Coronary artery (tissue), 2 donors: ENCODE measurements at regions not wholly inside any gene's neighbourhood (a gene's known extent, or its start where the extent isn't known, plus 50 kb on each side); places are given as distances from the start of the nearest gene placed in this dataset.
"Not testable (repeated sequence)": the region's sequence is repeated elsewhere in the genome, so short reads cannot be mapped to it uniquely, and the experiment has no call there.

Experiments used
- DNase-seq: peaks from one replicate; pipeline ENCODE4 v3.0.0-alpha.2; 2017; ENCODE audit warnings: low spot score
- H3K27ac ChIP-seq, 2 donors: fragments of 200-600 bp; sonication (generic); one replicate each; pipeline ENCODE4 v1.5.1; 2016 to 2019
- H3K4me3 ChIP-seq: fragments of 200-600 bp; sonication (generic); 2 replicates; pipeline ENCODE4 v1.5.1; 2016; ENCODE audit warnings: mild to moderate bottlenecking, moderate library complexity
- CTCF ChIP-seq: fragments of 200-600 bp; sonication (generic); IDR thresholded peaks from one replicate; pipeline ENCODE4 v1.5.1; 2019; ENCODE audit warnings: antibody characterized with exemption

GRCh38 chr5:18652404-18653215 lies 1018.4 kb downstream of the TAF11L14 start:
- Histone ChIP-seq H3K4me3 (no peak overlapping the region), H3K27ac (no peak overlapping the region)
- no peak for DNase-seq
- no peak for TF ChIP-seq CTCF

- no peak for TF ChIP-seq CTCF
Measured at GRCh38 chr5:18653216-18653752, 1019.0 kb downstream of the TAF11L14 start.

GRCh38 chr5:18660511-18660910 lies 1026.3 kb downstream of the TAF11L14 start:
- H3K4me3 ChIP-seq: no peak overlapping the region
- DNase-seq: no peak
- TF ChIP-seq CTCF: no peak
- no peak overlapping the region for H3K27ac ChIP-seq

More at GRCh38 chr5:18653216-18653752, 1019.0 kb downstream of the TAF11L14 start:
- H3K27ac ChIP-seq: no peak overlapping the region
- no peak for DNase-seq
- H3K4me3 ChIP-seq: no peak overlapping the region

DNA sequence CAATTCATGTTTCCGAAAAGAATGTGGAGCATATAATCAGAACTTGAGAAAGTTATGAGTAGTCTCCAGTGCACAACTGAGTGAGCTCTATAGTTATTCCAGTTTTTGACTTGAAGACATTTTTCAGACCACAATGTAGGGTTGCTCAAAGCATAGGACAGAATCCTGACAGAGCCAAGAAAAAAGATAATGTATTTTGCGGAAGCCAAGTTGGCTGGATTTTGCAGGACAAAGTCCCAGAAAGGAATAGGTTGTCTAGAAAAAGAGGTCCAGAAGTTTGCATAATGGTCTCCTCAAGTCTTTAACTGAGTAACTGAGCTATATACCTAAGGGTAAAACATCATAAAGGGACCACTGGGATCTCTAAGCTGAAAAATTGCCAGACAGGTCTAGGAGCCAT lies 1028.0 kb downstream of the TAF11L14 start:
- Histone ChIP-seq H3K4me3 (no peak overlapping the region), H3K27ac (no peak overlapping the region)
- no peak for TF ChIP-seq CTCF
- no peak for DNase-seq

DNA sequence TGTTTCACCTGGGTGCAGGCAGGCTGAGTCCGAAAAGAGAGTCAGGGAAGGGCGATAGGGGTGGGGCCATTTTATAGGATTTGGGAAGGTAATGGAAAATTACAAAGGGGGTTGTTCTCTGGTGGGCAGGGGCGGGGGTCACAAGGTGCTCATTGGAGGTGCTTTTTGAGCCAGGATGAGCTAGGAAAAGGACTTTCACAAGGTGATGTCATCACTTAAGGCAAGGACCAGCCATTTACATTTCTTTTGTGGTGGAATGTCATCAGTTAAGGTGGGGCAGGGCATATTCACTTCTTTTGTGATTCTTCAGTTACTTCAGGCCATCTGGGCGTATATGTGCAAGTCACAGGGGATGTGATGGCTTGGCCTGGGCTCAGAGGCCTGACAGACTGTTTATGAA lies 1040.0 kb downstream of the TAF11L14 start:
- H3K27ac ChIP-seq, H3K4me3 ChIP-seq, DNase-seq: not testable (repeated sequence)

DNA sequence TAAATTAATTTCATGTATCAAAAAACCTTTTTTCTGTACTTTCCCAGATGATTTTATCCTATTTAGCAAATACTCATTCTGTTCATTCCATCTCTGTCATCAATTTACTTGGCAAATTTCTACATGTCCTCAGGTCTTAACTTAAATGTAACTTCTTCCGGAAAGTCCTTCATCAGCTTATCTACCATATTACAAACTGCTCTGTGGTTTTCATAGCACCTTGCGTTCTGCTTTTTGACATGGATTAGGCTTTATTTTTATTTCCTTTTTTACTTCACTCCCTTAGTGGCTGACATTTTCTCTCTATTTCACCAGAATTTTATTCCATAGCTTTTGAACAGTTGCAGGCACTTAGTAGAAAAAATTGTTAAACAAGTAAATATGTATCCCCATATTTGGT lies 1040.8 kb downstream of the TAF11L14 start:
- DNase-seq: no peak
- Histone ChIP-seq H3K4me3 (no peak overlapping the region), H3K27ac (no peak overlapping the region)
- TF ChIP-seq CTCF: no peak

GRCh38 chr5:18686253-18686652 lies 1052.0 kb downstream of the TAF11L14 start:
- Histone ChIP-seq H3K27ac (no peak overlapping the region), H3K4me3 (no peak overlapping the region)
- no peak for TF ChIP-seq CTCF
- DNase-seq: no peak
